D721Med (cell line): ENCODE measurements at regions not wholly inside any gene's neighbourhood (a gene's known extent, or its start where the extent isn't known, plus 50 kb on each side); places are given as distances from the start of the nearest gene placed in this dataset.

Experiments
- DNase-seq: peaks from one replicate; pipeline ENCODE4 v3.0.0; 2011; ENCODE audit warnings: low spot score; ENCODE audit not compliant: insufficient read length
- FAIRE-seq: peaks from 2 replicates; lab custom pipeline; 2011; peaks lifted over from hg19 to GRCh38; lab: Jason Lieb, UNC
- CTCF ChIP-seq: IDR thresholded peaks from 2 replicates; pipeline ENCODE4 v1.5.1; 2012; ENCODE audit warnings: mild to moderate bottlenecking, control low read depth; ENCODE audit not compliant: insufficient read depth; ENCODE audit errors: missing control alignments

DNA sequence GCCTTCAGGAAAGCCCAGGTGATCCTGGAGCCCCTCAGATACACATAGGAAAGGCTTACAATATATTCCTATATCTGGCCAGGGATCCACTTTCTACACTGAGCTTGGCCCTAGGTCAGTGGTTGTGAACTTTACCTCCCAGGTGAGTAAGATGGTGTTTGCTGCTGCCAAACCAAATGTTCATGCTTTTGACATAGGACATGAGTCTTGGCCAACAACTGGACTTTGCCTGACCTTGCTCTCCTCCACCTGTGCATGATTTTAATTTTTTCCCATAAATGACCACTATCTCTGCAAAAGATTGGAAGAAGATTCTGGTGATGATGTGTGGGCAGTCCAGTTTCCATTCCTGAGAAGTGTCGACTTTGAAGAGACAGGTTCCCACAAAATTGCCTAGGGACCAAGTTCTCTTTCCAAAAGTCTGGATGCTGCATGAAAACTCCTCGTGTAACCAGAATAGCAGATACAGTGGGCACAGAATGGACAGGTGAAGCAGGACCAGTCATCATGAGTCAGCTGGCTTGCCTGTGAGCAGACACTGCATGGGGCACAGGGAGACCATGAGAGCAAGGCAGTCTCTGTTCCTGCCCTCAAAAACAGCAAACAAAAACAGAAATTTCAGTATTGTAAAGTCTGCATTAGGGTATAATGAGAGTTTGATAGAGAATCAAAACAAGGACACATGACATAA, 226.4 kb upstream of the MON1B start:
- DNase-seq (no peak), FAIRE-seq (no peak)
- no peak for TF ChIP-seq CTCF

- no peak for DNase-seq
- no peak for FAIRE-seq
- TF ChIP-seq CTCF, result no peak
Measured at GRCh38 chr16:76970087-76970744, 220.8 kb upstream of the MON1B start.

GRCh38 chr16:76970745-76971099, 220.3 kb upstream of the MON1B start:
- DNase-seq (no peak), FAIRE-seq (no peak)
- TF ChIP-seq CTCF, result no peak

DNA sequence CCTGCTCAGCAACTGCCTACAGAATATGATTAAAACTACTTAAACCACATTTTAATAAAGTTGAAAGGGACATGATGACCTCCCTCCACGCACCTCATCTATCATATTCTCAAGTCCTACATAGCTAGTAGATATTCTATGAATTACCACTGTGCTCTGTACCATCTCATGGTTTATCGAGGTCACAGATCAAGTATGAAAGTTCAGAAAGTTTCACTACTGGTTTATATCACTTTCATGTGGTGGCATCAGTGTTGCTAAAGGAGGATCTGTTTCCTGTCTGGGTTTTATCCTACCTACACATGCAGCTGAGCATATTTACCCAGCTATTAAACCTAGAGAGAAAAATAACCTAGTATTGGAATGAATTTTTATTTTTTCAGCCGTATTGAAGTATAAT, 214.9 kb upstream of the MON1B start:
- DNase-seq, result no peak
- TF ChIP-seq CTCF, result no peak
- no peak for FAIRE-seq

GRCh38 chr16:76976756-76977155, 214.2 kb upstream of the MON1B start:
- TF ChIP-seq CTCF, result no peak
- no peak for FAIRE-seq

DNA sequence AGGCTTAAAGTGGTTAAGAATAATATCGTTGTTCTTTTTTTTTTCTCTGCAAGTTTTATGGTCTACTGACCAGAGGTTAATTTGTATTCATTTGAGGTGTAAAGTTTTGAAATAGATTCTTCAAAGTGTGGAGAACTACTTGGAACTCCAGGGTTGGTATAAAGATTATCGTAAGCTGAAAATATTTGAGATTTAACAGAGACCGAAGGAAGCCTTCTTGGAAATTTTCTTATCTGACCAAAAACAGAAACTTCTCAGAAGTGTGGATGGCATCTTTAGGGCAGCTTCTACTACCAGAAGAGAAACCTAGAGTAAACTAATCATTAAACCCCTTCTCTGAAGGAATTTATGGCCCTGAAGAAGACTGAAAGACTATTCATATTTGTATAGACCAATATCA, 206.8 kb upstream of the MON1B start:
- no peak for FAIRE-seq
- TF ChIP-seq CTCF, result no peak
- no peak for DNase-seq

More at GRCh38 chr16:76976756-76977155, 214.2 kb upstream of the MON1B start:
- DNase-seq, result no peak
